PC-9 (cell line): ENCODE measurements at regions not wholly inside any gene's neighbourhood (a gene's known extent, or its start where the extent isn't known, plus 50 kb on each side); places are given as distances from the start of the nearest gene placed in this dataset.

Experiments
- BruUV-seq: library from RNA; stranded (reverse); fragments of 400-500 nt; replicated peaks from 2 replicates; lab custom pipeline; 2021; lab: Mats Ljungman, UMichigan
- CTCF ChIA-PET: fragments of 300-600 bp; sonication (Branson Sonifier 250); formaldehyde crosslinking; loops from one replicate; lab custom pipeline; 2022; ENCODE audit warnings: antibody characterized with exemption; lab: Charles Lee
- POLR2A ChIA-PET: fragments of 300-600 bp; sonication (Branson Sonifier 250); formaldehyde crosslinking; loops from one replicate; lab custom pipeline; 2022; ENCODE audit warnings: antibody characterized with exemption; ENCODE audit not compliant: unreplicated experiment; lab: Charles Lee
- DNase-seq, 2 experiments: peaks; one replicate each; pipeline versions ENCODE4 v3.0.0 to v3.0.0-alpha.2; 2015 to 2022; ENCODE audit warnings: mixed read lengths in 1 of 2
- H2AFZ ChIP-seq: fragments of 200-600 bp; sonication (generic); 2 replicates; pipeline ENCODE4 v1.8.1; 2017; ENCODE audit warnings: antibody characterized with exemption
- H3F3A ChIP-seq: fragments of 200-600 bp; sonication (generic); 2 replicates; pipeline ENCODE4 v1.8.1; 2017; ENCODE audit warnings: antibody characterized with exemption, mild to moderate bottlenecking, low read depth; ENCODE audit not compliant: insufficient read depth
- H3K27ac ChIP-seq: fragments of 200-600 bp; sonication (generic); 2 replicates; pipeline ENCODE4 v1.6.1; 2016; ENCODE audit warnings: mixed run types
- H3K27me3 ChIP-seq: fragments of 200-600 bp; sonication (generic); 2 replicates; pipeline ENCODE4 v1.6.1; 2016; ENCODE audit warnings: low read depth, mixed run types; ENCODE audit not compliant: insufficient read depth
- H3K36me3 ChIP-seq: fragments of 200-600 bp; sonication (generic); 2 replicates; pipeline ENCODE4 v1.6.1; 2016; ENCODE audit warnings: low read depth, mixed run types
- H3K4me1 ChIP-seq: fragments of 200-600 bp; sonication (generic); replicated peaks from 2 replicates; pipeline ENCODE4 v1.6.1; 2016; ENCODE audit warnings: mixed run types; ENCODE audit not compliant: insufficient read depth
- H3K4me2 ChIP-seq: fragments of 200-600 bp; sonication (generic); 2 replicates; pipeline ENCODE4 v1.6.1; 2017; ENCODE audit warnings: mixed run types
- H3K4me3 ChIP-seq: fragments of 200-600 bp; sonication (generic); 2 replicates; pipeline ENCODE4 v1.6.1; 2016; ENCODE audit warnings: mixed run types
- H3K79me2 ChIP-seq: fragments of 200-600 bp; sonication (generic); 2 replicates; pipeline ENCODE4 v1.6.1; 2017; ENCODE audit warnings: low read depth, mixed run types
- H3K9me2 ChIP-seq: fragments of 200-600 bp; sonication (generic); 2 replicates; pipeline ENCODE4 v1.8.1; 2017; ENCODE audit warnings: mild to moderate bottlenecking; ENCODE audit not compliant: insufficient read depth
- H3K9me3 ChIP-seq: fragments of 200-600 bp; sonication (generic); 2 replicates; pipeline ENCODE4 v1.8.1; 2016; ENCODE audit warnings: low read depth; ENCODE audit not compliant: insufficient read depth
- H4K20me1 ChIP-seq: fragments of 200-600 bp; sonication (generic); 2 replicates; pipeline ENCODE4 v1.8.1; 2017; ENCODE audit not compliant: insufficient read depth
- CTCF ChIP-seq: fragments of 200-600 bp; sonication (generic); conservative IDR thresholded peaks from 2 replicates; pipeline ENCODE4 v1.6.1; 2017; ENCODE audit warnings: mixed run types, antibody characterized with exemption, mild to moderate bottlenecking, moderate library complexity
- EZH2 ChIP-seq: fragments of 200-600 bp; sonication (generic); IDR thresholded peaks from 2 replicates; pipeline ENCODE4 v1.8.0; 2017; ENCODE audit warnings: antibody characterized with exemption, low read depth
- intact Hi-C: fragments of 100-400 bp; cut with micrococcal nuclease; formaldehyde crosslinking; loops from one replicate; pipeline ENCODE4 v1.10.0; 2022; ENCODE audit not compliant: unreplicated experiment

- Histone ChIP-seq H3F3A (no peaks in the 10 kb centered on the region), H3K36me3 (no peaks in the 10 kb centered on the region), H3K4me1 (no peaks in the 10 kb centered on the region), H3K9me2 (no peaks in the 10 kb centered on the region), H4K20me1 (no peaks in the 10 kb centered on the region), H3K4me2 (no peak overlapping the region), H2AFZ (no peak overlapping the region), H3K9me3 (no peaks in the 10 kb centered on the region), H3K4me3 (no peak overlapping the region), H3K79me2 (no peaks in the 10 kb centered on the region), H3K27me3 (no peaks in the 10 kb centered on the region), H3K27ac (no peak overlapping the region)
- CTCF ChIA-PET: no interaction called here
- no peak for TF ChIP-seq CTCF
- POLR2A ChIA-PET: interaction anchor here (0.7 kb wide), 1 partner anchor 633 kb away, joined by 10 read pairs; no protein-coding TSS in a partner anchor
- intact Hi-C loops: no loop called here
- BruUV-seq: no TSS peak
- no peak for DNase-seq
Measured at GRCh38 chr13:73672492-73672891, 461.7 kb downstream of the KLF12 start.

GRCh38 chr13:73671732-73672131 lies 462.5 kb downstream of the KLF12 start:
- Histone ChIP-seq H3K9me3 (no peaks in the 10 kb centered on the region), H3K4me3 (no peak overlapping the region), H3K27me3 (no peaks in the 10 kb centered on the region), H3K9me2 (no peaks in the 10 kb centered on the region), H3K79me2 (no peaks in the 10 kb centered on the region), H3K36me3 (no peaks in the 10 kb centered on the region), H3K4me2 (no peak overlapping the region), H2AFZ (no peak overlapping the region), H3K4me1 (no peaks in the 10 kb centered on the region), H3F3A (no peaks in the 10 kb centered on the region), H3K27ac (no peak overlapping the region), H4K20me1 (no peaks in the 10 kb centered on the region)
- ChIA-PET POLR2A (interaction anchor here (0.7 kb wide), 1 partner anchor 632 kb away, joined by 10 read pairs; no protein-coding TSS in a partner anchor), CTCF (no interaction called here)
- intact Hi-C loops: no loop called here
- BruUV-seq: no TSS peak
- TF ChIP-seq EZH2: no peak
- no peak for TF ChIP-seq CTCF
- no peak for DNase-seq

- ChIA-PET POLR2A (interaction anchor here (0.6 kb wide), 1 partner anchor 118 kb away, joined by 6 read pairs; no protein-coding TSS in a partner anchor), CTCF (no interaction called here)
- Histone ChIP-seq H3K4me3 (no peak overlapping the region), H3K9me2 (no peaks in the 10 kb centered on the region), H4K20me1 (no peaks in the 10 kb centered on the region), H3K4me2 (no peak overlapping the region), H3K4me1 (no peaks in the 10 kb centered on the region), H3F3A (no peaks in the 10 kb centered on the region), H3K79me2 (no peaks in the 10 kb centered on the region), H2AFZ (no peak overlapping the region), H3K9me3 (no peaks in the 10 kb centered on the region), H3K27me3 (no peaks in the 10 kb centered on the region), H3K36me3 (no peaks in the 10 kb centered on the region), H3K27ac (no peak overlapping the region)
- intact Hi-C loops: no loop called here
- TF ChIP-seq CTCF (no peak), EZH2 (no peak)
- no TSS peak for BruUV-seq
- no peak for DNase-seq
Measured at GRCh38 chr13:73671011-73671410, 463.2 kb downstream of the KLF12 start.
